ENCODE measurements at regions not wholly inside any gene's neighbourhood (a gene's known extent, or its start where the extent isn't known, plus 50 kb on each side); places are given as distances from the start of the nearest gene placed in this dataset.

DNA sequence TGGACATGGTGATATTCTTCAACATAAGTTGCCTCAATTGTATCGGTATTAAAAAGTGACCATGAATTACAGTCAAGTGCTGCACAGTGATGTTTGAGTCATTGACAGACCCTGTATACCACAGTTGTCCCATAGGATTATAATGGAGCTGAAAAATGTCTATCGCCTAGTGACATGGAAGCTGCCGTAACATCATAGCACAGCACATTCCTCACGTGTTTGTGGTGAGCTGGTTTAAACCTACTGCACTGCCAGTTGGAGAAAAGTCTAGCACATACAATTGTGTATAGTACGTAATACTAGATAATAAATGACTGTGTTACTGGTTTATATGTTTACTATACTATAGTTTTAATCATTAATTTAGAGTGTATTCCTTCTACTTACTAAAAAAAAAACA, 150.2 kb downstream of the CDH26 start:
- ATAC-seq (ENCODE audit: low read depth) (no peak), DNase-seq (no peak)
- ChIA-PET POLR2A (no interaction called here), CTCF (no interaction called here)
- H3K4me1 Mint-ChIP-seq = no peaks in the 10 kb centered on the region
- no peak overlapping the region for H3K4me3 Mint-ChIP-seq
- intact Hi-C loops (cut with micrococcal nuclease) = no loop called here
- H3K27ac Mint-ChIP-seq = no peak overlapping the region
- no peak for TF ChIP-seq CTCF (IDR thresholded peaks at IDR 0.05)
- no peaks in the 10 kb centered on the region for H3K9me3 Mint-ChIP-seq
- H3K27me3 Mint-ChIP-seq = no peaks in the 10 kb centered on the region
- H3K36me3 Mint-ChIP-seq (ENCODE audit: low read depth) = no peaks in the 10 kb centered on the region

DNA sequence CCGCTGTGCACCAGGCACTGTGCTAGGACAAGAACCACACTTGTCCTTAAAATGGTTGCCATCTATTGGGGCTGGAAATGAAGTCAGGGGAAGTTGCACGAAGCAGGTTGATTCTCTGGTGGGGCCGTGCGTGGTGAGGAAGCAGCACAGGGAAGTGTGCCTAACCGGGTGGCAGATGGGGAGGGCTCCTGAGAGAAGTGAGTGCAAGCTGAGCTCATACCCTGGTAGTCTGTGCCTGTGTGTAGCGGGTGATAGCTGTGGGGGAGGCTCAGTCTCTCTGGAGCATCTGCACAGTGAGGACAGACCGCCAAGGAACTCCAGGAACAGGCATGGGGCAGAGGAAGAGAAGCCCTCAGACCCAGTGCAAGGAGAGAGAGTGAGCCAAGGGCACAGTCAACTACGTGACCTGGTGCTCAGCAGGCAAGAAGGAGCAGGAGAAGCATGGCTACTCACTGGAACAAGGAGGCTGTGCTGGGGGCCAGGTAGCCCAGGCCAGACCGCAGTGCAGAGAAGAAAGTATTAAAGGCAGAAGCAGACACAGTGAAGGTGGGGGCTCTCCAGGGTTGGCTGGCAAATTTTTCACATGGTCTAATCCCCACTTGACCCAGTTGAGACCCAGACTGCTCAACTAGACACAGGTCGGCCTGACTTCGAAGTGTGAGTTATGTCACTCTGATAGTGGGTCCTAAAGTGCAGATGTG, 155.0 kb downstream of the CDH26 start:
- no peaks in the 10 kb centered on the region for H3K9me3 Mint-ChIP-seq
- no peaks in the 10 kb centered on the region for H3K27me3 Mint-ChIP-seq
- ChIA-PET CTCF (no interaction called here), POLR2A (no interaction called here)
- H3K4me1 Mint-ChIP-seq = no peaks in the 10 kb centered on the region
- TF ChIP-seq CTCF (IDR thresholded peaks at IDR 0.05) = no peak
- ATAC-seq (ENCODE audit: low read depth) = no peak
- no peak for DNase-seq
- no peak overlapping the region for H3K4me3 Mint-ChIP-seq
- no peaks in the 10 kb centered on the region for H3K36me3 Mint-ChIP-seq (ENCODE audit: low read depth)
- intact Hi-C loops (cut with micrococcal nuclease) = no loop called here
- H3K27ac Mint-ChIP-seq = no peak overlapping the region

- ATAC-seq (ENCODE audit: low read depth) = no peak
- Mint-ChIP-seq H3K27ac (no peak overlapping the region), H3K27me3 (no peaks in the 10 kb centered on the region), H3K9me3 (no peaks in the 10 kb centered on the region), H3K4me1 (no peaks in the 10 kb centered on the region), H3K36me3 (ENCODE audit: low read depth) (no peaks in the 10 kb centered on the region), H3K4me3 (no peak overlapping the region)
- intact Hi-C loops (cut with micrococcal nuclease) = no loop called here
- CTCF ChIA-PET = no interaction called here
- TF ChIP-seq CTCF (IDR thresholded peaks at IDR 0.05) = no peak
- DNase-seq = no peak
- POLR2A ChIA-PET = no interaction called here
Measured at GRCh38 chr20:60113771-60114170, 155.5 kb downstream of the CDH26 start.

GRCh38 chr20:60115451-60115850, 157.2 kb downstream of the CDH26 start:
- no peak overlapping the region for H3K4me3 Mint-ChIP-seq
- no peak for ATAC-seq (ENCODE audit: low read depth)
- CTCF ChIA-PET = no interaction called here
- no peaks in the 10 kb centered on the region for H3K36me3 Mint-ChIP-seq (ENCODE audit: low read depth)
- no peaks in the 10 kb centered on the region for H3K4me1 Mint-ChIP-seq
- H3K27me3 Mint-ChIP-seq = no peaks in the 10 kb centered on the region
- TF ChIP-seq CTCF (IDR thresholded peaks at IDR 0.05) = no peak
- DNase-seq = no peak
- intact Hi-C loops (cut with micrococcal nuclease) = no loop called here
- no peak overlapping the region for H3K27ac Mint-ChIP-seq
- H3K9me3 Mint-ChIP-seq = no peaks in the 10 kb centered on the region
- POLR2A ChIA-PET = no interaction called here

GRCh38 chr20:60116128-60116909, 158.1 kb downstream of the CDH26 start:
- Mint-ChIP-seq H3K9me3 (no peaks in the 10 kb centered on the region), H3K36me3 (ENCODE audit: low read depth) (no peaks in the 10 kb centered on the region), H3K4me3 (no peak overlapping the region), H3K27me3 (no peaks in the 10 kb centered on the region), H3K4me1 (no peaks in the 10 kb centered on the region), H3K27ac (no peak overlapping the region)
- no peak for TF ChIP-seq CTCF (IDR thresholded peaks at IDR 0.05)
- no peak for DNase-seq
- CTCF ChIA-PET = no interaction called here
- POLR2A ChIA-PET = no interaction called here
- intact Hi-C loops (cut with micrococcal nuclease) = no loop called here
- no peak for ATAC-seq (ENCODE audit: low read depth)

All from activated B cell treated with CpG ODN at 0.5 μM for 24 hours (primary cell).